ENCODE measurements at regions not wholly inside any gene's neighbourhood (a gene's known extent, or its start where the extent isn't known, plus 50 kb on each side); places are given as distances from the start of the nearest gene placed in this dataset.

DNA sequence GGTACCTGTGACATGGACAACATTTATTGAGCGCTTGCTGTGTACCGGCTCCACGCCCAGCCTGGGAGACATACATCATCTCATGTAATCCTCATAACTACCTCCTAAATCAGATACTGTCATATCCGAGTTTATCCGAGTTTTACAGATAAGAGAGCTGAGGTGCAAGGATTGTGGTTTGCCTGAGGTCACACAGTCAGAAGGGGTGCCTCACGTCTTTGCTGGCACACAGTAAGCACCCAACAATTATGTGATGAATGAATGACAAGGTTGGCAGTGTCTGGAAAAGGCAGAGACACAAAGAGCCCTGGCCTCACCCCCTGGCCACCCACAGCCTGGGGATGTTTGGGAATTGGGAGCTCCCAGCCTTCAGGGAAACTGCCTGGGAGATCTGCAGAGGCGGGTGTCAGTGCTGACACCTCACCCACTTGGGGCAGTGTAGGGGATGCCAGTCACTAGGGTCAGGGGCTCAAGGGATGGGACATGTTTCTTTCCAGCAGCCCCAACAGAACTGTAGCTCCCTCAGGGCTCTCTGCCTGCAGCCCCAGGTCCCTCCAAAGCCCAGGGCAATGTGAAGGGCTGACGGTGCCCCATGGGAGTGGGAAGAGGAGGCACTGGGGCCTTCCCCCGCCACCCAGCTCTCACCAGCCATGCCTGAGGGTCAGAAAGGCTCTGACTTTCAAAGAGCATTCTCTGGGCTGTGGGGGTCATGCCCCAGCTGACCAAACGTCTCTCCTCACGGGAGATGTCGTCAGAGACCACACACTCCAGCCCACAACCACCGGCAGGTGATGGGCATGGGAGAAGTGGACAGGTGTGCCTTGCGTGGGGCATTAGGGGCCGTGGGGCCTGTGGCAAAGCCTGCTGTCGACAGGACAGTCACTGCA, 157.5 kb downstream of the ZFP36L2 start:
- Histone ChIP-seq H3K27me3 (ENCODE audit: control insufficient read depth in 2 of 2, insufficient read depth in 2 of 2, low read length in 2 of 2) (no peaks in the 10 kb centered on the region), H3K4me2 (ENCODE audit: insufficient read depth, low read length) (no peak overlapping the region), H3K9me3 (replicated peaks; ENCODE audit: control insufficient read depth, insufficient read depth, low read length) (no peaks in the 10 kb centered on the region), H3K4me3 (replicated peaks in 1 of 3; ENCODE audit: insufficient read depth in 1 of 3, low read depth in 1 of 3, low read length in 3 of 3) (no peak overlapping the region), H3K36me3 (ENCODE audit: control insufficient read depth in 2 of 2, extremely low read depth in 1 of 2, insufficient read depth in 2 of 2, low read length in 2 of 2) (no peaks in the 10 kb centered on the region), H3K9me1 (replicated peaks; ENCODE audit: control insufficient read depth, extremely low read depth, insufficient read depth, low read length) (no peaks in the 10 kb centered on the region), H4K20me1 (replicated peaks; ENCODE audit: control insufficient read depth, extremely low read depth, insufficient read depth, low read length) (no peaks in the 10 kb centered on the region), H3K4me1 (ENCODE audit: control insufficient read depth, extremely low read depth, insufficient read depth, low read length) (peaks cover 4% of the 10 kb centered on the region), H3K79me2 (ENCODE audit: control insufficient read depth, insufficient read depth, low read length) (no peaks in the 10 kb centered on the region), H3K27ac (ENCODE audit: insufficient read depth, low read depth, low read length) (no peak overlapping the region), H2AFZ (ENCODE audit: low read depth, low read length) (no peak overlapping the region), H3K9ac (replicated peaks; ENCODE audit: extremely low read depth, insufficient read depth, low read length) (no peak overlapping the region)
- FAIRE-seq (no peak), DNase-seq (ENCODE audit: low read depth, low spot score) (no peak)
- ChIA-PET POLR2A (no interaction called here), CTCF (interaction anchor here (1.0 to 2.2 kb wide), 3 partner anchors 9 to 45 kb away, joined by 3 to 9 read pairs (median 5); no protein-coding TSS in a partner anchor)
- dilution Hi-C loops (cut with MboI; ENCODE audit: extremely low pct_ligation_motif_present, low sequenced_read_pairs) (no loop called here), intact Hi-C loops (cut with micrococcal nuclease) (no loop called here)
- TF ChIP-seq CTCF (IDR thresholded peaks at IDR 0.05; ENCODE audit: extremely low read depth in 1 of 2, insufficient read depth in 1 of 2, low read depth in 1 of 2, low read length in 2 of 2) (no peak), GATA2 (IDR thresholded peaks at IDR 0.05; ENCODE audit: insufficient read depth, insufficient read length, low read depth, low read length) (no peak), MYC (IDR thresholded peaks at IDR 0.05; ENCODE audit: low read depth, low read length) (no peak), EZH2 (IDR thresholded peaks at IDR 0.05; ENCODE audit: borderline replicate concordance, low read depth, low read length, severe bottlenecking) (no peak), POLR2A (IDR thresholded peaks at IDR 0.05; ENCODE audit: low read depth, low read length) (no peak), FOS (IDR thresholded peaks at IDR 0.05; ENCODE audit: borderline replicate concordance, insufficient read depth, low read length) (no peak), POLR2AphosphoS5 (IDR thresholded peaks at IDR 0.05; ENCODE audit: insufficient read depth, low read depth, low read length) (no peak), JUN (IDR thresholded peaks at IDR 0.05; ENCODE audit: borderline replicate concordance, insufficient read depth, insufficient read length, low read depth) (no peak)
- TF ChIP-seq, protein P1, sequence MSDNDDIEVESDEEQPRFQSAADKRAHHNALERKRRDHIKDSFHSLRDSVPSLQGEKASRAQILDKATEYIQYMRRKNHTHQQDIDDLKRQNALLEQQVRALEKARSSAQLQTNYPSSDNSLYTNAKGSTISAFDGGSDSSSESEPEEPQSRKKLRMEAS (IDR thresholded peaks at IDR 0.05; ENCODE audit: insufficient read depth, insufficient read length), result no peak
- no TSS peak for BruUV-seq (replicated peaks)

Measured in endothelial cell of umbilical vein (primary cell).